ENCODE measurements at regions not wholly inside any gene's neighbourhood (a gene's known extent, or its start where the extent isn't known, plus 50 kb on each side); places are given as distances from the start of the nearest gene placed in this dataset.

DNA sequence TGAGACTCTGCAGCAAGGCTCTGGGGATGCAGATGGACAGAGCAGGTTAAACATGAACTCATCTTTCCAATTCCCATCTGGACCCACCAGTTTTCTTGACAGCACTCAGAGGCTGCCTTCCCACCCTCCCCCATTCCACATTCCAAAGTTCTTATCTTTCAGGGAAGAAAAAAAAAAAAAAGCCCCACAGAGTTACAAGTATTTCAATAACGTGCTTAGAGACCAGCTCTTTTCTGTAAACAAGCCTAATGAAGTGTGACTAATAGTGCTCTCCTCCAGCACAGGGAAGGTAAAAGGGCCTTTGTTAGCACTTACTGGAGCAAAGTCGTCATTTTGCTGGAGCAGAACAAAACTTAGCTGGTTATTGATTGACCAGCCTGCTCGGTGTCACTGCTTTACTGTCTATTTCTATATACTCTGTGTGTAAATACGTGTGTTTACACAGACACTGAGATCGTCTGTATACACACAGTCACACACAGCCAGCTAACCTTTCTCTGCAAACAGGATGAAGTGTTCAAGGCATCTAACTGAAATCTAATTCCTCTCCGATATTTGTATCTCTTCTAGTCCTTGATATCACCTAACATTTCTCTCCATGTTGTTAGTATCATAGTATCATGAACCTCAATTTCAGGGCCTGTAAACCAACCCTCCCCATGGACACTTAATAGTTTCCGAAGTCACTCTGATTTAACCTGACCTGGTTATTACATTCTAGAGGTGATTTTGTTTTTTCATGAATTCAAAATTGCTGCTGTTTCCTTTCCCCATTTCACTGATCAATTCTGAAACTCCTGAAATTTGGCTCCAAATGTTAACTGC is 84.9 kb downstream of the ZNF608 start:
- Histone ChIP-seq H3K9me3 (ENCODE audit: low read depth) (no peaks in the 10 kb centered on the region), H3K4me2 (ENCODE audit: unreplicated experiment) (peak overlapping the region; percentile 70), H3K36me3 (ENCODE audit: low read depth) (no peaks in the 10 kb centered on the region), H3K4me1 (ENCODE audit: insufficient read depth) (peaks cover 56% of the 10 kb centered on the region), H3K27me3 (replicated peaks; ENCODE audit: insufficient read depth) (no peaks in the 10 kb centered on the region), H3K9me2 (ENCODE audit: insufficient read depth) (no peaks in the 10 kb centered on the region), H3F3A (ENCODE audit: insufficient read depth) (peaks cover 24% of the 10 kb centered on the region), H4K20me1 (ENCODE audit: insufficient read depth) (no peaks in the 10 kb centered on the region), H3K27ac (peak overlapping the region; percentile 53), H2AFZ (peak overlapping the region; percentile 53; the same call in 1 of the 2 replicates), H3K4me3 (peak overlapping the region; percentile 22; the same call in 1 of the 2 replicates), H3K9ac (peak overlapping the region; percentile 24), H3K79me2 (ENCODE audit: insufficient read depth) (no peaks in the 10 kb centered on the region)
- in situ Hi-C loops (cut with MboI), result no loop called here
- TF ChIP-seq EZH2 (IDR thresholded peaks at IDR 0.05; ENCODE audit: insufficient read depth, poor library complexity, severe bottlenecking) (no peak), EZH2phosphoT487 (IDR thresholded peaks at IDR 0.05; ENCODE audit: insufficient read depth, low read depth) (no peak)
- 36 to 38% methylated on average over 7 of the region's 7 CpGs for WGBS, 2 experiments (ENCODE audit: low coverage in 1 of 2, low lambda C conversion rate in 2 of 2, missing lambda C conversion rate in 2 of 2)
- peak; percentile 82 for DNase-seq

DNA sequence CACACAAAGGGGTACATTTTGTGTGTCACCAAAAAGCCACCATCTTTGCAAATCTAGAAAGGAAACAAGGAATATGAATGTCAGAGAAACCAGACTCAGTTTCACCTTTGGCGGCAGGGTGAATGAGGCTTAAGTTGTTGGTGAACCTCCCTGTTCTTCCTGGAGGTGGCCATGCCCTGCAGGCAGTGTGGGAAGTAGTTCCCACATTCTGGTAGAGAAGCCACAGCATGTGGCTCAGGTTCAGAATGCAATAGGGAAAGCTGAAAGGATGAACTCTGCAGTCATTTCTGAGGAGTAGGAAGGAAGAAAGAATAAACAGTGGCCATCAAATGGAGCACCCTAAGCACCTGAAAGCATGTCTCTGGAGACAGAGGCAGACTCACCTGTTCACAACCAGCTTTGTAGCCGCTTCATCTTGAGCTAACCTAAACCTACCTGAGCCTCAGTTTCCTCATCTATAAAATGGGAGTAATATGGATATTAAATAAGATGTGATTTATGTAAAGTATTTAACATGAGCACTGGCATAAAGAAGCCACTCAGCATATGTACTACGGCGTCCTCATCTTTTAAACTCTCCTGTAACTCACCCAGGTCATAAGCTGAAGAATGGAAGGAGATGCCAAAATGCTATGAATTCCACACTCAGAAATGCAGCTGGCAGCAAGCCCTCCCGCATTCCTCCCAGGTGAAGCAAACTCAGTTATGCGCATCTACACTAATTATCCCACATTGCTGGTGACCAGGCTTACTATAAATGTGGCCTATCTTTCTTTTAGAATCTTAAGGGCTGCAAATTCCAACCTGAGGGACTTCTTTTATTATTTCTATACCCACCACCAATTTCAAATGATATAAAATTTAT is 86.0 kb downstream of the ZNF608 start:
- H3K9ac ChIP-seq, result no peak overlapping the region
- in situ Hi-C loops (cut with MboI), result no loop called here
- TF ChIP-seq EZH2phosphoT487 (IDR thresholded peaks at IDR 0.05; ENCODE audit: insufficient read depth, low read depth) (no peak), EZH2 (IDR thresholded peaks at IDR 0.05; ENCODE audit: insufficient read depth, poor library complexity, severe bottlenecking) (no peak)
- H2AFZ ChIP-seq, result no peak overlapping the region
- no peaks in the 10 kb centered on the region for H3K79me2 ChIP-seq (ENCODE audit: insufficient read depth)
- peaks cover 34% of the 10 kb centered on the region for H3F3A ChIP-seq (ENCODE audit: insufficient read depth)
- H3K27ac ChIP-seq, result peak overlapping the region; percentile 53
- no peaks in the 10 kb centered on the region for H3K27me3 ChIP-seq (replicated peaks; ENCODE audit: insufficient read depth)
- no peaks in the 10 kb centered on the region for H3K9me3 ChIP-seq (ENCODE audit: low read depth)
- no peak for DNase-seq
- no peaks in the 10 kb centered on the region for H4K20me1 ChIP-seq (ENCODE audit: insufficient read depth)
- no peaks in the 10 kb centered on the region for H3K9me2 ChIP-seq (ENCODE audit: insufficient read depth)
- WGBS, 2 experiments (ENCODE audit: low coverage in 1 of 2, low lambda C conversion rate in 2 of 2, missing lambda C conversion rate in 2 of 2), result 84 to 88% methylated on average over 6 of the region's 6 CpGs
- H3K4me2 ChIP-seq (ENCODE audit: unreplicated experiment), result peak overlapping the region; percentile 70
- no peaks in the 10 kb centered on the region for H3K36me3 ChIP-seq (ENCODE audit: low read depth)
- no peak overlapping the region for H3K4me3 ChIP-seq
- H3K4me1 ChIP-seq (ENCODE audit: insufficient read depth), result peaks cover 65% of the 10 kb centered on the region

- no peak overlapping the region for H3K4me2 ChIP-seq (ENCODE audit: unreplicated experiment)
- H3K9me3 ChIP-seq (ENCODE audit: low read depth), result no peaks in the 10 kb centered on the region
Measured at GRCh38 chr5:124659798-124660197, 86.6 kb downstream of the ZNF608 start.

GRCh38 chr5:124658867-124659557 is 87.4 kb downstream of the ZNF608 start:
- Histone ChIP-seq H3K9me2 (ENCODE audit: insufficient read depth) (no peaks in the 10 kb centered on the region), H4K20me1 (ENCODE audit: insufficient read depth) (no peaks in the 10 kb centered on the region), H3K4me2 (ENCODE audit: unreplicated experiment) (no peak overlapping the region), H3K9ac (no peak overlapping the region), H3K9me3 (ENCODE audit: low read depth) (no peaks in the 10 kb centered on the region), H3K27ac (no peak overlapping the region), H3K4me3 (no peak overlapping the region), H3F3A (ENCODE audit: insufficient read depth) (peaks cover 39% of the 10 kb centered on the region), H3K4me1 (ENCODE audit: insufficient read depth) (peaks cover 63% of the 10 kb centered on the region), H2AFZ (no peak overlapping the region), H3K27me3 (replicated peaks; ENCODE audit: insufficient read depth) (no peaks in the 10 kb centered on the region), H3K79me2 (ENCODE audit: insufficient read depth) (no peaks in the 10 kb centered on the region), H3K36me3 (ENCODE audit: low read depth) (no peaks in the 10 kb centered on the region)
- 79 to 82% methylated on average over 6 of the region's 6 CpGs for WGBS, 2 experiments (ENCODE audit: low coverage in 1 of 2, low lambda C conversion rate in 2 of 2, missing lambda C conversion rate in 2 of 2)
- DNase-seq, result peak; percentile 13
- no peak for TF ChIP-seq EZH2phosphoT487 (IDR thresholded peaks at IDR 0.05; ENCODE audit: insufficient read depth, low read depth)
- no peak for TF ChIP-seq EZH2 (IDR thresholded peaks at IDR 0.05; ENCODE audit: insufficient read depth, poor library complexity, severe bottlenecking)
- in situ Hi-C loops (cut with MboI), result no loop called here

More at GRCh38 chr5:124659798-124660197, 86.6 kb downstream of the ZNF608 start:
- H2AFZ ChIP-seq, result no peak overlapping the region
- H3K4me1 ChIP-seq (ENCODE audit: insufficient read depth), result peaks cover 70% of the 10 kb centered on the region
- no peaks in the 10 kb centered on the region for H3K9me2 ChIP-seq (ENCODE audit: insufficient read depth)
- no peaks in the 10 kb centered on the region for H3K79me2 ChIP-seq (ENCODE audit: insufficient read depth)
- H3K4me3 ChIP-seq, result no peak overlapping the region
- TF ChIP-seq EZH2 (IDR thresholded peaks at IDR 0.05; ENCODE audit: insufficient read depth, poor library complexity, severe bottlenecking), result no peak
- TF ChIP-seq EZH2phosphoT487 (IDR thresholded peaks at IDR 0.05; ENCODE audit: insufficient read depth, low read depth), result no peak
- 70 to 85% methylated on average over 4 of the region's 4 CpGs for WGBS, 2 experiments (ENCODE audit: low coverage in 1 of 2, low lambda C conversion rate in 2 of 2, missing lambda C conversion rate in 2 of 2)
- H3K36me3 ChIP-seq (ENCODE audit: low read depth), result no peaks in the 10 kb centered on the region
- peaks cover 39% of the 10 kb centered on the region for H3F3A ChIP-seq (ENCODE audit: insufficient read depth)
- no peak overlapping the region for H3K9ac ChIP-seq
- H4K20me1 ChIP-seq (ENCODE audit: insufficient read depth), result no peaks in the 10 kb centered on the region
- no peak overlapping the region for H3K27ac ChIP-seq
- DNase-seq, result no peak
- in situ Hi-C loops (cut with MboI), result no loop called here
- no peaks in the 10 kb centered on the region for H3K27me3 ChIP-seq (replicated peaks; ENCODE audit: insufficient read depth)
